ENCODE measurements at regions not wholly inside any gene's neighbourhood (a gene's known extent, or its start where the extent isn't known, plus 50 kb on each side); places are given as distances from the start of the nearest gene placed in this dataset.

GRCh38 chrX:96311366-96311765 is 373.3 kb upstream of the DIAPH2 start:
- no peak for DNase-seq

- no peak for DNase-seq
These were observed 369.7 kb upstream of the DIAPH2 start for GRCh38 chrX:96314985-96315384.

- DNase-seq = no peak
These were observed 322.8 kb upstream of the DIAPH2 start for GRCh38 chrX:96361844-96362243.

- DNase-seq = peak; percentile 23
These were observed 312.2 kb upstream of the DIAPH2 start for GRCh38 chrX:96372313-96373046.

- no peak for DNase-seq
These were observed 311.6 kb upstream of the DIAPH2 start for GRCh38 chrX:96373047-96373355.

GRCh38 chrX:96376266-96376665 is 308.4 kb upstream of the DIAPH2 start:
- no peak for DNase-seq

GRCh38 chrX:96379951-96380350 is 304.7 kb upstream of the DIAPH2 start:
- peak; percentile 46 for DNase-seq

- DNase-seq = no peak
These were observed 302.6 kb upstream of the DIAPH2 start for GRCh38 chrX:96382018-96382417.

- no peak for DNase-seq
These were observed 301.2 kb upstream of the DIAPH2 start for GRCh38 chrX:96383428-96383827.

GRCh38 chrX:96386325-96386724 is 298.3 kb upstream of the DIAPH2 start:
- DNase-seq = no peak

GRCh38 chrX:96386981-96387380 is 297.7 kb upstream of the DIAPH2 start:
- no peak for DNase-seq

GRCh38 chrX:96387801-96388200 is 296.8 kb upstream of the DIAPH2 start:
- DNase-seq = no peak

GRCh38 chrX:96389281-96390047 is 295.2 kb upstream of the DIAPH2 start:
- no peak for DNase-seq

- DNase-seq = no peak
These were observed 290.0 kb upstream of the DIAPH2 start for GRCh38 chrX:96394598-96394997.

GRCh38 chrX:96403446-96403845 is 281.2 kb upstream of the DIAPH2 start:
- DNase-seq = no peak

- DNase-seq = no peak
These were observed 278.8 kb upstream of the DIAPH2 start for GRCh38 chrX:96405842-96406241.

GRCh38 chrX:96407072-96407471 is 277.6 kb upstream of the DIAPH2 start:
- no peak for DNase-seq

GRCh38 chrX:96407501-96407900 is 277.1 kb upstream of the DIAPH2 start:
- DNase-seq = no peak

- no peak for DNase-seq
These were observed 276.7 kb upstream of the DIAPH2 start for GRCh38 chrX:96407981-96408380.

- DNase-seq = no peak
These were observed 273.7 kb upstream of the DIAPH2 start for GRCh38 chrX:96410927-96411326.

- no peak for DNase-seq
These were observed 266.9 kb upstream of the DIAPH2 start for GRCh38 chrX:96417695-96418094.

GRCh38 chrX:96424007-96424406 is 260.6 kb upstream of the DIAPH2 start:
- DNase-seq = no peak

GRCh38 chrX:96425200-96425599 is 259.4 kb upstream of the DIAPH2 start:
- DNase-seq = no peak

- DNase-seq = no peak
These were observed 253.7 kb upstream of the DIAPH2 start for GRCh38 chrX:96430756-96431455.

All from DMS 273 treated with DMSO at 0.1 percent for 48 hours (cell line).